Fibroblast of skin of abdomen (primary cell): ENCODE measurements at regions not wholly inside any gene's neighbourhood (a gene's known extent, or its start where the extent isn't known, plus 50 kb on each side); places are given as distances from the start of the nearest gene placed in this dataset.
A peak's percentile ranks its signal among the peaks of the same experiment; 100 is the strongest.

Experiments used
- DNase-seq: peaks from one replicate; pipeline ENCODE4 v3.0.0-alpha.2; 2013

DNA sequence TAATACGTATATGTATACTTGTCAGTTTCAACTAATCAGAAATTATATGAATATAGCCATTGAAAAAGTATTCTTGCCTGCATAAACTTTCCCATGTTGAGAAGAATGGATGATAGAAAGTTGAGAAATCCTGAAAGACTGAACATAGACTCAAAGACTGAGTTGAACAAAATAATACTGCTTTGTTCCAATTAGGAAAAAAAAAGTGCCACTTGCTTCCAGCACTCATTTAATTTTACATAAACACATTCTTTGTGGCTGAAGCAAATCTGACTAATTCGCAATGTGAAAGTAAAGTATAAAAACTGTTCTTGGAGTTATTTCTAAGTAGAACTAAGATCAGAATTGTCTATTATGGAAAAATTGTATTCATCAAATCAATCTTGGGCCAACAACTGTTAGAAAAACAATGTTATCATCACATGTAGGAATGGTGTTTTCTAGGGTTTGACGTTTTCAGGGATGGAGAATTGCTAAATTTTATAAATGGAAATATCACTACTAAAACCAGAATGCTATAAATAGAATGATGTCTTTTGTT lies 2334.6 kb downstream of the PCDH7 start:
- no peak for DNase-seq

DNA sequence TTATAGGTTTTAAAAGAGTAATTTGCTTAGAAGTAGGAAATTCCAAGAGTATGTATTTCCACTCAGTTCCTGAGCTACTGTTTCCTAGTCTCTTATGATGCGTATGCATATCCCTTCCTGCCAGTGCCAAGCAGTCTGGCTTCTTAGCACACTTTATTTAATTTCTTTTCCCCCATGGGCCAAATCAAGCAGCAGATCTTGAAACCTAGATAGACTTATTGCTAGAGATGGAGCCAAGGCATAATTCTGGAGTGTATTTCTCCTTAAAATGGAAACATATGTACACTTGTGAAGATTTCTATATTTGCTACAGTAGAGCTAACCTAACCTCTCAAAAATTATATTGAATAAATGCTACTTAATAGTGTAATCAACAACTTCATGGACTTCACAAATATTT lies 2337.6 kb downstream of the PCDH7 start:
- no peak for DNase-seq

DNA sequence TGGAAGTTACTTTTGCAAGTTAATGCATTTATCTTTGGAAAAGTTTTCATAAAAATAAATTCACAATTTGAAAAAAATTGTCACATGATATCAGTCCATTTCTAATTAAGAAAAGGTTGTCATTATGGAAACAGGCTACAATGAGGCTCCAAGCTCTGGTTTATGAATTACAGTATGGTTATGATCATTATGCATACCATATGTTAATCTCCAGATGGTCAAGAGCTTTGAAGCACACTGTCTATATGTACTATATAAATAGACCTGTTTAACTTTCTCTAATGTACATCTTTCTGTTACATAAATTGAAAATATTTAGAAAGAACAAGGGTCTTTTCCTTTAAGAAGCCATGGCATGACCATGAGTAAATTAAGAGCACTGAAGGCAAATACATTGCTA lies 2338.8 kb downstream of the PCDH7 start:
- DNase-seq, result no peak

DNA sequence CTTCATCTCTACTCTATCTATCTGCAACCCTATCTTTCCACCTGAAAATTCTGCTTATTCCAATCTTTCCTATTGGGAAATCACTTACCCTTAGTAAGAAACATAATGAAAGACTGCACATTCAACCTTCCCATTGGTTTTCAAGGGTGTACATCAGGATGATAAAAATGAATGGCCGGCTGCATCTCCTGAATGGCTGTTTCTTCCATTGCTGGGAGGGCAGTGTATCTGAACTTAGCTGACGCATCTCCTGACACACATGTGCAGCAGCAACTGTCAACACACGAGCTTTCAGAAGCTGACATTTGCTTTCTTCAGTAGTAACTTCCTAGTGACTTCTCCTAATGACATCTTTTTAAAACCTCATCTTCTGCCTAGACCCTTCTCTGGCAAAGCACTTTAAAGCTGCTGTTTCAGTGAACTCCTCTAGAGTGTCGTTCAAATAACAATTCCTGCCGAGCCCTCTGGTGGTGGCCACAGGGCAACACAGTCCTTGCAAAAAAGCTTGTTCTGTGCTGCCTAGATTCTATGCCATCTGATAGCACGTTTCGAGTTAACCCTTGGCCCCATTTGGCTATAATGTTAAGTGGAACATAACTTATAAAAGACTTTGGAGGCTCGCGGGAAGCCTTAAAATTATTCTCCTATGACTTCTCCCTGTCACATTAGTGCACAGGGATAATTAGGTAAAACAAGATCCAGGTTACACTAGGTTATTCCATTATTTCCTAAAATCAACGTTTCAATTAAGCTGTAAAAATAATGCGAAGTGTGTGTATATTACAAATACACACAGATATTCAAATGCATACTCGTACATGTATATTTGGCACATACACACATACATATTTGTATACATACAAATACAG lies 2340.7 kb downstream of the PCDH7 start:
- peak; percentile 65 for DNase-seq

DNA sequence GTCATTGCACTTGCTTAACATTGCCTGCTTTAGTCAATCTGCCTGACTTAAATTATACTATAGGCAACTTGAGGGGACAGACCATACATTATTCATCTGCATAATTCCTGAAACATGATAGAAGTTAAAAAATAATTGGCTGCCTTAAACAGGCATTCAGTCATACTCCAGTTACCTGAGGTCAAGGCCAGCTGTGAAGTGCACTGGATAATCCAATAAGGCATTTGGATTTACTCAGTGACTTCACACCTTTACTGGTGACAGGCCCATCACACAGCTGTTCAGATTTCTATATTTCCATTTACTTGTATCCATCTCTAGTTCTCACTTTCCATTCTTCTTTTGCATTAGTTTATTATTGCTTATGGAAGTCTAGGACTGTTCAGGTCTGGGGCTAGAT lies 2341.6 kb downstream of the PCDH7 start:
- DNase-seq, result no peak

DNA sequence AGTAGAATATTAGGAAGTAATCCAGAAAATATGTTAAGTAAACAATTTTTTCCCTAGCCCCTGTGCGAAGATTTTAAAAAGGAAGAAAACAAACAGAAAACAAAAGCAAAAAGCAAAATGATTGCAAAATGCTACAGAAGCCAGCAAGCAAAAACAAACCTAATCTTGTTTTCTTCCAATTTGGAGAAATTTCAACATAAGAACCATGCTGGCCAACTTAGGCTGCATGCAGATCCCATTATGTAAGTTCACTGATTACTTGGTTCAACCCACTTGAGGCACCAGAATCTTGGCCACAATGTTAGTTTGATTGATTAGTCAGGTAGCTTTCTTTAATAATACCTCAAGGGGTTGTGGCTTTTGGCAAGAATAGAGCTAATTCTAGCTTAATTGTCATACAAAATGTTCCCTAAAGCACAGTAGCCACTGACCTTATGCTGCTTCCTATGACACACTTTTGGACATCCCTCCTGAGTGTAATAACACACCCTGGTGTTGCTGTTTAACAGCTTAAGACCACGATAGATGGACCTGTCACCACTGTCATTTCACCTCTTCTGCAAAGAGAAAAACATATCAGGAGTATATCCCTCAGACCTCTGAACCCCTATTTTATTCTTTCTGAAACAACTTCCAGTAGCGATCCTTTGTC lies 2342.1 kb downstream of the PCDH7 start:
- DNase-seq, result no peak

DNA sequence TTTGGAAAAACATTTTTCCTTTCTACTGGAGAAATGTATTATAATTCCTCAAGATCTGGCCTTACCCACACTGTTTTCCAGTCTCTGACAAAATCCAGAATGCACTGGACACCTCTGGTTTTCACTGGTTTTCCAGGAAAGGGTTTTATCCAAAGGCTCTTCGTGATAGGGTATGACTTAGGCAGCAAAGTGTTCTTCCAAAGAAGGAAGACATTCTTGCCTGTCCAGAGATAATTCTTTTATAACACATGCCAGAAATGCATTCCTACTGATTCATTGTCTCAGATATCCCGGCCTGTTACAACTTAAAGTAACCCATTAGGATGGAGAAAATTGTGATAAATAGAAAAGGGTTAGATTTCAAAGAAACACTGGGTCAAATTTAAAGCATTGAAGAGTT lies 2343.1 kb downstream of the PCDH7 start:
- peak; percentile 89 for DNase-seq

DNA sequence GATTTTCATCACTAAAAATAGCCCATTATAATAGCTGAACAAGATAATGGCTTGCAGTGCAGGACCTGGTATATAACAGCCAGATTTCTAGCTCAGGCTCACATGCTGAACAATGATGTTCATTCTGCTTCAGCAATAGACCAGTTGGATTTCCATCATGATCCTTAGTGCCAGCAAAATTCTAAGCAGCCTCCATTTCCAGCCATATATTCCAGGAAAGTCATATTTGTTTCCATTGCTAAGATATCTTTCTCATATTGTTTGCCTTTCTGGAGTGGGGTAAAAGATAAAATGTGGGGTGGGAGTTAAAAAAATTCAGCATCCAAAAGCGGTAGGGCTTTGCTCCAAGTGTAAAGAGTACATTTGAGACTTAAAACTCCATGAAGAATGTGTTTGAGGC lies 2344.1 kb downstream of the PCDH7 start:
- no peak for DNase-seq

DNA sequence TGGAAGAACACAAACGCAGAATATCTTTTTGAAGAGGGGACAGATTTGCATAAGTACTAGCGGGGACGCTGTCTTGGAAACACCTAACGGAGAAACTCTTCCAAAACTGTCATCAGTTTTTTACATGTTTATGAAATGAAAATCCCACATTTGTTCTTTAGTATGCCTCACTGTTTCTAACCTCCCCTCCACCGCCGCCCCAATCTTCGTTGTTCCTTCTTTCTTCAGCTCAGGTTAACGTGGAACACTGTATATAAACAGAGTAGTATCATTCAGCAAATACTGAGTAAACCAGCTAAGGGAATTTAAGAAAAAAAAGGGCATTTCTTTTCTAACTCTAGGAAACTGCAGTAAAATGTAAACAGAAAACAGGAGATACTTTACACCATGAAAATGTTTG lies 2345.6 kb downstream of the PCDH7 start:
- DNase-seq, result no peak

DNA sequence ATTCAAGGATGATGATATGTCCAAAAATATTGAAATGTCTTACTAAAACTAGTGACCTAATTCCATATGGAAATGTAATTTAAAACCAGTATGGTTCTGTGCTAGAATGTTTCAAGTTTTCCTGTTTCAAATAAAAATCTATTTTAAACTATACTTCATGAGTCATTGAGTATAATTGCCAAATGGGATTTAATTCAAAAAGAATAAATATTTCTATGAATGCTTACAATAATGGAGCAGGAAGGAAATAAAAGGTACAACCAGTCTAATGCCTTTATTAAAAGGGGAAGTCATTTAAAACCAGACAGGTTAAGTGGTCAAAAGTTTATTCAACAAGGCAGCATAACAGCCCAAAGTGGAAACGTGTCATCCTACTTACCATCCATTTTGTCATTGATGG lies 2347.1 kb downstream of the PCDH7 start:
- peak; percentile 53 for DNase-seq

DNA sequence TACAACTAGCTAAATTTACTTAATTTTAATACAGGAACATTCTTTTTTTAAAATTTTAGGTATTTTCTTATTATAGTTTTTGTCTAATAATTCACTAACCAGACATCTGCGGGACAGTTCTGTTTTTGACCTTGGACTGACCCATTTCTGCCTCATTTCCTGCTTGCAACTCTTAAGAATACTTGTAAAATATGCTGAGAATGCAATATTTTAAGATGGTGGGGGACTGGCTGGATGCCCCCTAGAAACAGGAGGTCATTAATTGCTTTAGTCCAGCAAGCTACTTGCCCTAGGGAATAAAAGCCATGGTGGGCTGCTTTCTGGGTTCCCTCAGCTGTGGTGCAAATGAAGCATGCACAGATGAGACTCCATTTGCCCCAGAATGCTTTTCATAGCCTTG lies 2348.4 kb downstream of the PCDH7 start:
- no peak for DNase-seq

DNA sequence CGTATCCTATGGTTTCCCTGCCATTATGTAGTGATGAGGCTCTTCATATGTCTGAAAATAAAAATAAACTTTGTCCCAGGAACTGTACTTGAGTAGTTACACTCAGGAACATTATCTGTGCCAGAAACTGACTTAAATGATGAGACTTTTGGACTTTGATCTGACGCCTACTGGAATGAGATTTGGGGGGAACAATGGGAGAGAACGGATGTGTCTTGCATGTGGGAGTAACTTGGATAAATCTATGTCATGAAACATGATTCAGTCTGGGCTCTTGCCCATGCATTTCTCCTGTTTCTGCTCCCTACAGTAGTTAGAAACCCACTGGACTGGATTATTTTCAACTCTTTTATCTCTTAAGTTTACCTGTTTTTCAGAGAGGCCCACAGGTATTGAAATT lies 2351.4 kb downstream of the PCDH7 start:
- peak; percentile 57 for DNase-seq

DNA sequence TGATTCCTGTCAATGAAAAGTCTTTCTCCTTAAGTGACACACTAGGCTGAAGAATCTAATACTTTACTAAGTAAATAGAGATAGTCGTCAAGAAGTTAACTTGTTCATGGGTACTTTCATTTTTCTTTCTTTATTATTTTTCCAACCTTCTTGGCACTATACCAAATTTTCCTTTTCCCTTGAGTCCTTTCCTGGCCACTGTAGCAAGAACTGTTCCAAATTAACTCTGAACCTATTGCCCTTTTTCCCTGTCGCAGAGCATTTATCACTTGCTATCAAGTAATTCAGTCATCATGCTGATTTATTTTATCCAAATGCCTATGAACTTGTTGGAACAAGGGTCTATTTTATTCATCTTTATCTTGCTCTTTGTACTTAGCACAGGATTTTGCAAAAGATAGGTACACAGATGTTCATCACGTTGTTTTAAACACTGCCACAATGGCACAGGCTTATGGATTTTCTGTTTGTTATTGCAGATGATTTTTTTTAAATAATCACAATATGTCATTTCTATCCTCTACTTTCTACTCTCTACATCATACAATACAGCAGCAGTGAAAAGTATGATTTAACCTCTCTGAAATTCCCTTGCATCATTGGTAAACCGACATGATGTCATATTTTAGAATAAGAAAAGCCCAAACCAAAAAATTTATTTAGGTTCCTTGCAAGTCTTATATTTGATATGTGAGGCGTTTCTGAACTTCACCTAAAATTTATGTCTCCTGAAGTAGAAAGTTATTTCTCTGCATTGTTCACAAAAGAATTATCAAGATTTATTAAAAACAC lies 2352.3 kb downstream of the PCDH7 start:
- peak; percentile 46 for DNase-seq

DNA sequence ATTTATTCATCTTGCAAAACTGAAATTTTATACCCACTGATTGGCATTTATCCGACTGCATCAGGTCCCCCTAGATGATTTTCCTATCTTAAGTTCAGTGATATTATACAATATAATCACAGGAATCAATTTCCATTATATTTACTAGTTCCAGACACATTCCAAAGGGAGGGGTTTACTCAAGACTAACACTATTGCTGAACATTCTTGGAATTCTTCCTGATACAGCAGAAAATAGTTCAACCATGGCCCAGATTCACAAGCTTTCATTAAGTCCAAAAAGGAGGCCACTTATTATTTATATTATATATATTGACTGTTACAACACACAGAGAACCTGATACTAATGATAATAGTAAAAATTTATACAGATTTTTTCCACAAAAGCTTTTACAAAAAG lies 2353.6 kb downstream of the PCDH7 start:
- DNase-seq, result peak; percentile 78

DNA sequence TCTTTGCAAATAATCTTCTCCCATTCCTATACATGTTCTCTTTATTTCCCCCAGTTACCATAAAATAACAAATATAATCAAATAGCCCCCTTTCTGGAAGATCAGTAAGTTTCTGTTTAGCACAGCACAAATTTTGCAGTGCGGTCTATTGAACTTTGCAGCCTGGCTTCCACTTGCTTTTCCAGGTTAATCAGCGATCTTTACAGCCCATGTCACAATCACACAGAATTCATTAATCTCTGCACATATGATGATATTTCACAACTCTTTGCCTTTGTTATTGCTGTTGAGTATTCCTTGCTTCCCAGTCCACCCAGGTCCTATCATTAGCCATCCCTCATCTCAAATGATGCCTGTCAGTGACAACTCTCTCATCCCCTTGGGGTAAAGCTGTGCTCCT lies 2358.0 kb downstream of the PCDH7 start:
- no peak for DNase-seq

DNA sequence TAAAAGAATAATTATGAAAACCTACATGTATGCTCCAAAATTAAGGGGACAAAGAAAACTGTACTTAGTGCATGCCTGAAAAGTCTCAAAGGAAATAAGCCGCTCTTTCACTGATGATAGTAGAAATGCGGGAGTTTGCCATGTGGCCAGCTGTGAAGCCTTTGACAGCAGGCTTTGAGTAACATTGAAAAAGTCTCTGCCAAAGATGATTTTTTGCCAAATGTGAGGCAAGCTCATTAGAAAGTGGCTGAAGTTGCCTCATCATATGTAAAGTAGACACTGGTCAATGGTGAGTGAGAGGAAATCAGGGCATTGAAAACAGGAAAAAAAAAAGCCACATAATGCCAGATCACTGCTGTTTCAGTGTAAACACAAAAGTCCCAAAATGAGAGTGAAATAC lies 2360.1 kb downstream of the PCDH7 start:
- no peak for DNase-seq

DNA sequence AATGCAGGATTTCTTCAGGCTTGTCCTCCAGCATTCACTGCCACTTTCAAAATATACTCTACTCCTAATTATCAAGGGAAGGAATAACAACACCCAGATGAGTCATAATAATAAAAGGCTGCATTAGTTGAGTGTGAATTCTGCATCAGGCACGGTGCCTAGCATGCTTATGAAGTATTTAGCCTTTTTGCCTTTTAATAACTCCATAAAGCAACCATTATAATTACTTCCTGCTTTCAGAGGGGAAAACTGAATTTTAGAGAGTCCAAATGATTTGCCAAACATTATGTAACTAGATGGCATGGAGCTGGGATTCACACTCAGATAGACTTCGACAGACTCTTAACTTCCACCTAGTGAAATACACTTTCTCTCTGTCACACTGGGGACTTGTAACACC lies 2365.5 kb downstream of the PCDH7 start:
- DNase-seq, result no peak

DNA sequence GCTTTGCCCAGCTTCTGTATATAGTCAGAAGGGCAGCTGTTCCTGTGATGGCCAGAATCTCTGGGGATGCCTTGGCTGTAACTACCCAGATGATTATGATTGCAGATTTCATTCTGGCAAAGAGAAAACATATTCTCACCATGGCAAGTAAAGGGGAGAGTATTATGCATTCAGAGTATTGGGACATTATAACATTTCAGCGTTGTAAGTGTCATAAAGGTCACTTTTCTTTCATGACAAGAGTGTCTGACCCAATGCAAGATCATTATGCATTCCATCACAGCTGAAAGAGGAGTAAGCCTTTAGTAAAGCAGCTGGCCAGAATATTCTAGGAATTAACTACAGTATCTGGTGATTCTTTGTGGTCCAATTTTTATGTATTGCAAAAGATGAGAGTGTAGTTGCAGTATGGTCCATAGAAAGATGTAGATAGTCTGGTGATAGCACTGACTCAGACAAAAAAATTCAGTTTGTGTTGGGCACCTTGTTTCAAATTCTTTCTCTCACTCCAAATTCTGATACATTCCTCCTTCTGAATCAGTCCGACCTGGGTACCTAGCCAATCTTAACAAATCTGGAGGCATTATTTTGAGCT lies 2366.3 kb downstream of the PCDH7 start:
- peak; percentile 75 for DNase-seq

DNA sequence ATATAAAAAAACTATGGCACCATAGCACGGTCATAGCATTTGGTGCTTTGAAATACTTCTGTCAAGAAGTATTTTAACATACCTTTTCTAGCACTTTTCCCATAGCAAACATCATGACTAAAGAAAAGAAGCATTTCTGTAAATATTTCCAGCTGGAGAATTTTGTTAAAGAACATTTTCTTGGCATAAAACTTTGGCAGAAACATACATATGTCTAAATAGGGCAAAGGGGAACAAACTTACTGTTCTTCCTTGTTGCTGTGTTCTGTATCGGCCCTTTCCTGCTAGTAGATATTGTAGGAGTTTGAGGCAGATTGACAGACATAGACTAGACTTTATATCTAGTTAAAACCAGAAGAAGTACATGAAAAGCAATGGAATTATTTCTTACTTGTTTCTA lies 2368.5 kb downstream of the PCDH7 start:
- DNase-seq, result peak; percentile 57

DNA sequence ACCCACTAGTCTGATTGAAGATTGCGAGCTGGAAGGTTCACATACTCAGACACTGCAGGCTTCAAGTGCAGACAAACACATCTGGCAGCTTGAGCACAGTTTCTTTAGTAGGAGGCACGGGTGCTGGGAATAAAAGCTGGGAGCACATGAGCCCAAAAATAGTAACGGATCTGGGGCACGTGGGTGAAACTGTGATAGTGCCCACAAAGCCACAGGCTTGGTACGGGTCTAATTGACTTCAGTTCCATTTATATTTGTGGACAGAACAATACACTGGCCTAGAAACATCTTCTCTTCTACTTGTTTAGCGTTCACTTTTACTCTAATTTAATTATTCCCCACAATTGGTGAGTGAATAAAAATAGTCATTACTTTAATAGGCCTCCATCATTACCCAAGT lies 2370.7 kb downstream of the PCDH7 start:
- DNase-seq, result no peak

DNA sequence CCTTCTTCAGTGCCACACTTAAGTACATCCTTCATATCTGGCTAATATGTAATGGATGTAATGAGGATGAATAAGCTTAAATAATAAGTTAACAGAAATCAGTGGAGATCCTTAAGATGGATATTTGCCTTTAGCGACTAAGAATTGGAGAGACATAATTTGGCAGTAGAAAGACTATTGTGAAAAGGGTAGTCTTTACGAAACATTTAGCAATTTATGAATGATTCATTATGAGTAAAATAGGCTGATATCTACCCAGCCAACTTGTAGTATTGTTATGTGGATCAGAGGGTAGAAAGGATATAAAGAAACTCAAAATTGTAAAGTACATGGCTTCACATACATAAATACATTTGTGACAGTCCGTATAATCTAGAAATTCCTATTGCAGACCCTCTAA lies 2371.8 kb downstream of the PCDH7 start:
- no peak for DNase-seq

DNA sequence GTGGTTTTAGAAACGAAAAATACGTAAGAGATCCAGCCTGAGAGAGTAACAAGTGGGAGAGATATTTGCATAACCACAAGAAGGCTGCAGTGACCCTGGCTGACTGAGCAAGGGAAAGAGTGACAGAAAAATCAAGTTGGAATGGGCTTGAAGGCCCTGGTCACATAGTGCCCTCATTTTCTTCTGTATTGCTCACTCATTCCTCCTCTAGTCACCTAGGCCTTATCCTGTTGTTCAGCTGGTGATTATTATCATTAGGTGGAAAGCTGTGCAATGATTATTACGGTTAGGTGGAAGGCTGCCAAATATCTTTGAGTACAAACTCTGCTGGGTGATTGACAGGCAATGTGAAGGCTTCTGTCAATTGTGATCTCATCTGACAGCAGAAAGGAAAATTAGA lies 2384.1 kb downstream of the PCDH7 start:
- no peak for DNase-seq

DNA sequence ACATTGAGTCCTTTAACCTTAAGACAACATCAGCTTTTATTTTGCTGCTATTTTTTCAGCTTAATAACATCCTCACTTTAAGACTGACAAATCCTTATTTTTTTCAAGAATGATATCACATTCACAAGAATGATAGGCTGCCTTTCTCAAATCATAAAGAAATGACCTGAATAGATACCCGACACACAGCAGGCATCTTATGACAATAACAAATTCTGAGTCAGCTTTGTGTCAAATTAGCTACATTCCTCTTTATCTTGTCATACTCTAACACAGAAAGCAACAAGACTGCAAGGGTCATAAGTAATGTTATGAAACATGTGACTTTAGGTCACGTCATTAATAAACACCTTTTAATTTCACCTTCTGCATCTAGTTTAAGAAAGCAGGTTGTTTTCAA lies 2387.6 kb downstream of the PCDH7 start:
- DNase-seq, result peak; percentile 36
